CD14-positive monocyte (primary cell): ENCODE measurements at regions not wholly inside any gene's neighbourhood (a gene's known extent, or its start where the extent isn't known, plus 50 kb on each side); places are given as distances from the start of the nearest gene placed in this dataset.
"Not testable (repeated sequence)": the region's sequence is repeated elsewhere in the genome, so short reads cannot be mapped to it uniquely, and the experiment has no call there.

ENCODE experiments used
- DNase-seq, 3 donors: peaks; one replicate each; pipeline ENCODE4 v3.0.0-alpha.2; 2011 to 2022
- H2AFZ ChIP-seq: 2 replicates; pipeline ENCODE4 v1.6.0; 2012; ENCODE audit warnings: mild to moderate bottlenecking, low read depth, low read length, inconsistent platforms; ENCODE audit not compliant: insufficient read depth, poor library complexity, severe bottlenecking
- H3K27ac ChIP-seq, 2 donors: 1 replicate in 1 of 2; 2 replicates in 1 of 2; pipeline ENCODE4 v1.5.1; 2012 to 2013; ENCODE audit warnings: low read length in 2 of 2, control low read depth in 1 of 2, inconsistent platforms in 1 of 2, low read depth in 1 of 2, mild to moderate bottlenecking in 1 of 2
- H3K27me3 ChIP-seq, 2 donors: one replicate each; pipeline versions ENCODE4 v1.6.0 to v1.6.1; 2011 to 2013; ENCODE audit warnings: low read length in 2 of 2; ENCODE audit not compliant: control insufficient read depth in 2 of 2, insufficient read depth in 2 of 2
- H3K36me3 ChIP-seq, 2 donors: replicated peaks in 1 of 2; 1 replicate in 1 of 2; 2 replicates in 1 of 2; pipeline versions ENCODE4 v1.5.1 to v1.6.1; 2012 to 2013; ENCODE audit warnings: low read length in 2 of 2, control low read depth in 1 of 2, inconsistent platforms in 1 of 2, mild to moderate bottlenecking in 1 of 2; ENCODE audit not compliant: insufficient read depth in 2 of 2, control insufficient read depth in 1 of 2
- H3K4me1 ChIP-seq, 2 donors: 1 replicate in 1 of 2; 2 replicates in 1 of 2; pipeline versions ENCODE4 v1.5.1 to v1.6.1; 2012 to 2013; ENCODE audit warnings: low read length in 2 of 2, control low read depth in 1 of 2, inconsistent platforms in 1 of 2, mild to moderate bottlenecking in 1 of 2, moderate library complexity in 1 of 2; ENCODE audit not compliant: insufficient read depth in 2 of 2, control insufficient read depth in 1 of 2
- H3K4me2 ChIP-seq: replicated peaks from 2 replicates; pipeline ENCODE3; 2012; ENCODE audit warnings: low read length, moderate library complexity, mild to moderate bottlenecking; ENCODE audit not compliant: poor library complexity, severe bottlenecking; ENCODE audit errors: extremely low read depth
- H3K4me3 ChIP-seq, 3 experiments: fragments of 200-600 bp in 1 of 3; sonication (generic) in 1 of 3; replicated peaks in 1 of 3; 1 replicate in 2 of 3; 2 replicates in 1 of 3; pipeline ENCODE4 v1.5.1; 2011 to 2013; ENCODE audit warnings: low read length in 3 of 3, mild to moderate bottlenecking in 3 of 3, control low read depth in 2 of 3, low read depth in 2 of 3, inconsistent platforms in 1 of 3, moderate library complexity in 1 of 3
- H3K79me2 ChIP-seq: 2 replicates; pipeline ENCODE4 v1.6.0; 2012; ENCODE audit warnings: mild to moderate bottlenecking, control low read depth, inconsistent platforms, low read length, moderate library complexity; ENCODE audit not compliant: insufficient read depth
- H3K9ac ChIP-seq: 2 replicates; pipeline ENCODE4 v1.6.0; 2017; ENCODE audit warnings: low read length, mild to moderate bottlenecking; ENCODE audit not compliant: insufficient read depth, poor library complexity, severe bottlenecking
- H3K9me3 ChIP-seq, 2 donors: replicated peaks in 1 of 2; 1 replicate in 1 of 2; 2 replicates in 1 of 2; pipeline versions ENCODE4 v1.5.1 to v1.6.1; 2012 to 2013; ENCODE audit warnings: low read length in 2 of 2, control low read depth in 1 of 2; ENCODE audit not compliant: control insufficient read depth in 1 of 2, insufficient read depth in 1 of 2
- H4K20me1 ChIP-seq: 2 replicates; pipeline ENCODE4 v1.6.0; 2012; ENCODE audit warnings: mild to moderate bottlenecking, low read length, control low read depth, moderate library complexity; ENCODE audit not compliant: insufficient read depth
- H3K27ac Mint-ChIP-seq, 7 donors: one replicate each; pipeline ENCODE4 v1.8.0; 2020; ENCODE audit warnings: mild to moderate bottlenecking in 7 of 7, mixed read lengths in 7 of 7, moderate library complexity in 6 of 7, inconsistent platforms in 2 of 7
- H3K27me3 Mint-ChIP-seq, 3 donors: one replicate each; pipeline ENCODE4 v1.8.0; 2021 to 2022; ENCODE audit warnings: low read depth in 3 of 3, mild to moderate bottlenecking in 3 of 3, mixed read lengths in 3 of 3, moderate library complexity in 3 of 3, inconsistent platforms in 1 of 3
- H3K36me3 Mint-ChIP-seq, 2 donors: one replicate each; pipeline ENCODE4 v1.8.0; 2020; ENCODE audit warnings: mixed read lengths in 2 of 2, inconsistent platforms in 1 of 2, mild to moderate bottlenecking in 1 of 2
- H3K4me1 Mint-ChIP-seq: one replicate; pipeline ENCODE4 v1.8.0; 2020; ENCODE audit warnings: mild to moderate bottlenecking, mixed read lengths
- H3K4me3 Mint-ChIP-seq, 2 donors: one replicate each; pipeline ENCODE4 v1.8.0; 2020; ENCODE audit warnings: mild to moderate bottlenecking in 2 of 2, mixed read lengths in 2 of 2, moderate library complexity in 1 of 2
- H3K9me3 Mint-ChIP-seq, 7 donors: one replicate each; pipeline ENCODE4 v1.8.0; 2020 to 2022; ENCODE audit warnings: mixed read lengths in 7 of 7, mild to moderate bottlenecking in 6 of 7, moderate library complexity in 6 of 7, inconsistent platforms in 2 of 7
- WGBS: methylation state at CpG from one replicate; pipeline ENCODE4 v1.1.5; 2013; ENCODE audit warnings: missing lambda C conversion rate; ENCODE audit not compliant: insufficient coverage; 5-methylcytosine and 5-hydroxymethylcytosine counted together
- intact Hi-C, 2 donors: fragments of 100-400 bp; cut with micrococcal nuclease; formaldehyde crosslinking; loops; one replicate each; pipeline versions ENCODE4 v1.15.0 to v1.15.1; 2023
- TF ChIP-seq, protein P1 (sequence below): fragments of 200-600 bp; IDR thresholded peaks from one replicate; pipeline ENCODE4 v1.8.0; 2022; ENCODE audit warnings: antibody characterized with exemption, mild to moderate bottlenecking

DNA sequence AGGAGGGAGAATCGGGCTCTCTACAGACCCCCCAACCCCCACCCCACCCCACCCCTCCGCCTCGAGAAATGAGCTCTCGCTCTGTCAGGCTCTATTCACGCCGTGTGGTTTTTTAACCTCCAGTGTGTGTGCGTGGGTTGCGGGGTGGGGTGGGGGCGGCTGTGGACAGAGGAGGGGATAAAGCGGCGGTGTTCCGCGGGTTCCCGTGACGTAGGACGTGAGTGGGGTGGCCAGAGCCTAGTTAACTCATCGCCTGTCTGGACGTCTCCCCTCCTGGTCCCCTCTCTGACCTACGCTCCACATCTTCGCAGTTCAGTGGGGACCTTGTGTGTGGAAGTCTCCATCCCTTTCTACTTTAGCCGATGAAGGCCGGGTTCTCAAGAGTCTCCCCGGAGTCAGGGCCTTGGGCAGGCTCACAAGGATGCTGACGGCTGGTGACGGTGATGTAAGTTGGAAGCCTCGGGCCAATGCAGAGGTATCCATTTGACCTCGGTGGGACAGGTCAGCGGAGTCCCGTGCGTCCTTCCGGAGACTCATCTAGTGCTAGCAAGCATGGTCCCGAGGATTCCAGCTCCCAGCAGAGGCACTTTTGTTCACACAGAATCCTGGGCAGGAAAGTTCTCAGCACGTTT lies 1507.1 kb upstream of the DEFB115 start:
- TF ChIP-seq, protein P1, sequence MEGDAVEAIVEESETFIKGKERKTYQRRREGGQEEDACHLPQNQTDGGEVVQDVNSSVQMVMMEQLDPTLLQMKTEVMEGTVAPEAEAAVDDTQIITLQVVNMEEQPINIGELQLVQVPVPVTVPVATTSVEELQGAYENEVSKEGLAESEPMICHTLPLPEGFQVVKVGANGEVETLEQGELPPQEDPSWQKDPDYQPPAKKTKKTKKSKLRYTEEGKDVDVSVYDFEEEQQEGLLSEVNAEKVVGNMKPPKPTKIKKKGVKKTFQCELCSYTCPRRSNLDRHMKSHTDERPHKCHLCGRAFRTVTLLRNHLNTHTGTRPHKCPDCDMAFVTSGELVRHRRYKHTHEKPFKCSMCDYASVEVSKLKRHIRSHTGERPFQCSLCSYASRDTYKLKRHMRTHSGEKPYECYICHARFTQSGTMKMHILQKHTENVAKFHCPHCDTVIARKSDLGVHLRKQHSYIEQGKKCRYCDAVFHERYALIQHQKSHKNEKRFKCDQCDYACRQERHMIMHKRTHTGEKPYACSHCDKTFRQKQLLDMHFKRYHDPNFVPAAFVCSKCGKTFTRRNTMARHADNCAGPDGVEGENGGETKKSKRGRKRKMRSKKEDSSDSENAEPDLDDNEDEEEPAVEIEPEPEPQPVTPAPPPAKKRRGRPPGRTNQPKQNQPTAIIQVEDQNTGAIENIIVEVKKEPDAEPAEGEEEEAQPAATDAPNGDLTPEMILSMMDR: no peak
- WGBS: 95% methylated on average over 16 of the region's 33 CpGs

DNA sequence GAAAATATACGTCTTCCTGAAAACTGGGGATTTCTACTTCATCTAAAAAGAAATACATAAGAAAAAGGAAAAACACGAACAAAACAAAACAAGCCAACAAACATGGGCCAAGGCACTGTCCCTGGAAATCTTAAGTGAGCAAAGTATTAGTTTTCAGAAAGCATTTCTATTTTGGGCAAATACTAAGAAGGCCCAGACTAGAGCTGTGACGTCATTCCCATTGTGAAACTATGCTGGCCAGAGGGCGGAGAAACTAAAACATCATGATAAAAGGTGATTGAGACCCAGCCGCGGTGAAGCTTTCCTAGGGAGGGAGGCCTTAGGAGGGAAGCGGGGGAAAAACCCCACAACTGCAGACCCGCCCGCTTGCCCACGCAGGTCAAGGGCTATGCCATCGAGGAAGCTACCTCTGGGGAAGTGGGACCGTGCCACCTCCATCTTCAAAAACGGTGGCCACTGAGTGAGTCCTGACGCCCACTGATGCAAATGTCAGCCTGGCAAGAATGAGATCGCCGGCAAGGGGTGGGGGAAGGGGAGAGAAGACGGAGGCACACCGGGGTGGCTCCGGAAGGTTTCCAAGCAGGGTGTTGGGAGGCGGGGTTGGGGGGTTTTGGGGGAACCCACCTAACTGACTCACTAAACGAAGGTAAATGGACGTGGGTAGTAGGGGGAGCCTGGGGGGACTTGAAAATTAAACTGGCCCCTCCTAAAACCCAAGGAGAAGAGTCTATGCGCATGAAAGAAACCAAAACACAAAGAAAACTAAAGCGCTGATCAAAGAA lies 1504.6 kb upstream of the DEFB115 start:
- H3K27ac ChIP-seq, H4K20me1 ChIP-seq, H3K27me3 ChIP-seq, H3K27ac Mint-ChIP-seq, H3K79me2 ChIP-seq, H2AFZ ChIP-seq, H3K4me1 Mint-ChIP-seq, H3K4me2 ChIP-seq, H3K9ac ChIP-seq, H3K4me3 Mint-ChIP-seq, H3K4me1 ChIP-seq, intact Hi-C loops, H3K4me3 ChIP-seq, H3K36me3 ChIP-seq, DNase-seq, H3K36me3 Mint-ChIP-seq: not testable (repeated sequence)
- Mint-ChIP-seq H3K9me3 (peaks cover 24 to 67% (median 49%) of the 10 kb centered on the region in 7 donors), H3K27me3 (peaks cover 0 to 27% (median 1%) of the 10 kb centered on the region in 3 donors)
- peaks cover 39 to 40% of the 10 kb centered on the region in 2 donors for H3K9me3 ChIP-seq
- WGBS: 56% methylated on average over 6 of the region's 24 CpGs

More for the DNA sequence above, 1507.1 kb upstream of the DEFB115 start:
- Histone ChIP-seq H4K20me1 (no peaks in the 10 kb centered on the region), H3K9ac (no peak overlapping the region), H3K4me1 (no peaks in the 10 kb centered on the region), H3K36me3 (no peaks in the 10 kb centered on the region), H3K27ac (no peak overlapping the region), H3K4me3 (no peak overlapping the region), H3K4me2 (no peak overlapping the region), H3K79me2 (no peaks in the 10 kb centered on the region), H3K27me3 (no peaks in the 10 kb centered on the region), H3K9me3 (peaks cover 32 to 42% of the 10 kb centered on the region in 2 donors), H2AFZ (no peak overlapping the region)
- Mint-ChIP-seq H3K36me3 (no peaks in the 10 kb centered on the region), H3K9me3 (peaks cover 22 to 62% (median 41%) of the 10 kb centered on the region in 7 donors), H3K4me3 (no peak overlapping the region), H3K4me1 (no peaks in the 10 kb centered on the region), H3K27me3 (peaks cover 0 to 25% (median 1%) of the 10 kb centered on the region in 3 donors), H3K27ac (no peak overlapping the region)
- DNase-seq: no peak
- intact Hi-C loops: no loop called here

DNA sequence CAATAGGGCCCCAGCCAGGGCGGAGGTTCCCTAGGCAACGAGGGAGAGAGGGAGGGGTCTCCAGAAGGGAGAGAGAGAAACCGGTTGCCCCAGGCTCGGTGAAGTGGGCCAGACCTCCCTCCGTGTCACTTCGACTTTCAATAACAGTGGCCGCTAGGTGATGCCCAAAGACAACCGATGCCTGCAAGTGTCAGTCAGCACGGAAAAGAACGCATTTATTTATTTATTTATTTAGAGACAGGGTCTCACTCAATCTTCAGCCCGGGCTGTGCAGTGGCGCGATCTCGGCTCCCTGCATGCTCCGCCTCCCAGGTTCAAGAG lies 1504.1 kb upstream of the DEFB115 start:
- DNase-seq, H4K20me1 ChIP-seq, H3K4me3 Mint-ChIP-seq: not testable (repeated sequence)

DNA sequence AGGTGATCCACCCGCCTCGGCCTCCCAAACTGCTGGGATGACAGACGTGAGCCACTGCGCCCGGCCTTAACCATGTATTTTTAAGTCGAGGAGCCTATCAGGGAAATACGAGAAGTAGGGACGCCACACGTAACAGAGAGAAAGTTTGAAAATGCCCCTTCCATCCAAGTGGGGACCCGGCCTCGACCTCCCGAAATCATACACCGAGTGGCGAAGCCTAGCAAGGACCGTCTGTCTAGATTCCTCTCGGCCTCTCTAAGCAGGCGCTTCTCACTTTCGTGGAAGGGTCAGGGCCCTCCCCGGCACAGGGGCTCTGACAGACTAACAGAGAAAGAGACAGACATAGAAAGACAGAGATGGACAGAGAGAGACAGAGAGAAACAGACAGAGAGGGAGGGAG lies 1503.6 kb upstream of the DEFB115 start:
- H3K27ac Mint-ChIP-seq, DNase-seq, H3K27me3 ChIP-seq, H2AFZ ChIP-seq, H3K4me1 Mint-ChIP-seq, intact Hi-C loops, H3K4me3 Mint-ChIP-seq, H3K79me2 ChIP-seq, H3K36me3 Mint-ChIP-seq, H3K4me2 ChIP-seq, H3K9ac ChIP-seq, H3K36me3 ChIP-seq, H3K27ac ChIP-seq, H3K4me1 ChIP-seq, H3K4me3 ChIP-seq, H4K20me1 ChIP-seq: not testable (repeated sequence)
- 82% methylated on average over 19 of the region's 19 CpGs for WGBS
- Mint-ChIP-seq H3K9me3 (peaks cover 24 to 65% (median 49%) of the 10 kb centered on the region in 7 donors), H3K27me3 (peaks cover 0 to 27% (median 1%) of the 10 kb centered on the region in 3 donors)
- peaks cover 40 to 44% of the 10 kb centered on the region in 2 donors for H3K9me3 ChIP-seq

More for the DNA sequence above, 1504.1 kb upstream of the DEFB115 start:
- H3K27ac Mint-ChIP-seq, H3K36me3 Mint-ChIP-seq, H3K4me3 ChIP-seq, H3K9ac ChIP-seq, H3K36me3 ChIP-seq, H3K4me1 Mint-ChIP-seq, H3K4me2 ChIP-seq, intact Hi-C loops, H3K27me3 ChIP-seq, H2AFZ ChIP-seq, H3K4me1 ChIP-seq, H3K79me2 ChIP-seq, H3K27ac ChIP-seq: not testable (repeated sequence)
- H3K9me3 ChIP-seq: peaks cover 40 to 44% of the 10 kb centered on the region in 2 donors
- WGBS: 46% methylated on average over 8 of the region's 15 CpGs
- H3K27me3 Mint-ChIP-seq: peaks cover 0 to 27% (median 1%) of the 10 kb centered on the region in 3 donors
- peaks cover 24 to 67% (median 51%) of the 10 kb centered on the region in 7 donors for H3K9me3 Mint-ChIP-seq
